Neural cell (in vitro differentiated cells): ENCODE measurements at regions not wholly inside any gene's neighbourhood (a gene's known extent, or its start where the extent isn't known, plus 50 kb on each side); places are given as distances from the start of the nearest gene placed in this dataset.

ENCODE experiments used
- H2AFZ ChIP-seq: fragments of 200-600, 300-800 bp; sonication (generic), shearing (Covaris generic); 2 replicates; pipeline ENCODE4 v1.6.0; 2014; ENCODE audit warnings: low read depth, mild to moderate bottlenecking, antibody characterized with exemption, low read length, moderate library complexity
- H3F3A ChIP-seq: fragments of 200-600 bp; shearing (Covaris generic); 2 replicates; pipeline ENCODE4 v1.6.1; 2016; ENCODE audit warnings: mild to moderate bottlenecking, moderate library complexity, mixed read lengths, antibody characterized with exemption, low read length; ENCODE audit not compliant: insufficient read depth, poor library complexity, severe bottlenecking
- H3K27ac ChIP-seq: fragments of 200-600, 300-800 bp; sonication (generic), shearing (Covaris generic); 2 replicates; pipeline ENCODE4 v1.5.1; 2014; ENCODE audit warnings: mild to moderate bottlenecking, low read length, moderate library complexity
- H3K27me3 ChIP-seq: fragments of 300-800, 200-600 bp; sonication (generic), shearing (Covaris generic); 2 replicates; pipeline ENCODE4 v1.6.0; 2014; ENCODE audit warnings: mild to moderate bottlenecking, low read depth, low read length, moderate library complexity; ENCODE audit not compliant: insufficient read depth
- H3K36me3 ChIP-seq: fragments of 300-800, 200-600 bp; sonication (generic), shearing (Covaris generic); 2 replicates; pipeline ENCODE4 v1.5.1; 2014; ENCODE audit warnings: mild to moderate bottlenecking, antibody characterized with exemption, low read length, moderate library complexity; ENCODE audit not compliant: insufficient read depth
- H3K4me2 ChIP-seq: fragments of 300-800, 200-600 bp; sonication (generic), shearing (Covaris generic); 2 replicates; pipeline ENCODE4 v1.6.0; 2014; ENCODE audit warnings: mild to moderate bottlenecking, low read length
- H3K4me3 ChIP-seq: fragments of 300-800, 200-600 bp; sonication (generic), shearing (Covaris generic); 2 replicates; pipeline ENCODE4 v1.5.1; 2014; ENCODE audit warnings: mild to moderate bottlenecking, low read length, moderate library complexity
- H3K79me2 ChIP-seq: fragments of 200-600 bp; shearing (Covaris generic); replicated peaks from 2 replicates; pipeline ENCODE4 v1.6.0; 2014; ENCODE audit warnings: mild to moderate bottlenecking, low read length, moderate library complexity; ENCODE audit not compliant: insufficient read depth
- H3K9ac ChIP-seq: fragments of 300-800, 200-600 bp; sonication (generic), shearing (Covaris generic); 2 replicates; pipeline ENCODE4 v1.6.1; 2016; ENCODE audit warnings: mild to moderate bottlenecking, low read length, mixed read lengths
- H3K9me2 ChIP-seq: fragments of 200-600 bp; shearing (Covaris generic); 2 replicates; pipeline ENCODE4 v1.6.1; 2016; ENCODE audit warnings: mild to moderate bottlenecking, low read length, mixed read lengths; ENCODE audit not compliant: insufficient read depth
- H3K9me3 ChIP-seq: fragments of 200-600, 300-800 bp; sonication (generic), shearing (Covaris generic); 2 replicates; pipeline ENCODE4 v1.6.1; 2016; ENCODE audit warnings: mild to moderate bottlenecking, mixed run types, low read length, moderate library complexity, mixed read lengths
- H4K20me1 ChIP-seq: fragments of 200-600 bp; shearing (Covaris generic); 2 replicates; pipeline ENCODE4 v1.6.1; 2016; ENCODE audit warnings: mild to moderate bottlenecking, mixed run types; ENCODE audit not compliant: insufficient read depth
- EP300 ChIP-seq: fragments of 450-650 bp; conservative IDR thresholded peaks from 2 replicates; pipeline ENCODE4 v1.6.1; 2014; ENCODE audit warnings: antibody characterized with exemption, mild to moderate bottlenecking, moderate library complexity; ENCODE audit not compliant: poor library complexity, severe bottlenecking
- EZH2 ChIP-seq: fragments of 200-600, 300-800 bp; shearing (Covaris generic), sonication (generic); IDR thresholded peaks from 2 replicates; pipeline ENCODE4 v1.6.1; 2014; ENCODE audit warnings: antibody characterized with exemption, low read length, borderline replicate concordance, mild to moderate bottlenecking; ENCODE audit not compliant: insufficient read depth, poor library complexity, severe bottlenecking
- MXI1 ChIP-seq: fragments of 450-650 bp; conservative IDR thresholded peaks from 2 replicates; pipeline ENCODE4 v1.6.1; 2014; ENCODE audit warnings: antibody characterized with exemption, mild to moderate bottlenecking; ENCODE audit not compliant: poor library complexity, severe bottlenecking
- POLR2AphosphoS5 ChIP-seq: IDR thresholded peaks from 2 replicates; pipeline ENCODE4 v1.6.1; 2012
- RAD21 ChIP-seq: fragments of 450-650 bp; conservative IDR thresholded peaks from 2 replicates; pipeline ENCODE4 v1.6.1; 2014; ENCODE audit warnings: antibody characterized with exemption, mild to moderate bottlenecking, moderate library complexity
- SMC3 ChIP-seq: fragments of 450-650 bp; conservative IDR thresholded peaks from 2 replicates; pipeline ENCODE4 v1.6.1; 2014; ENCODE audit warnings: antibody characterized with exemption, mild to moderate bottlenecking, moderate library complexity; ENCODE audit not compliant: poor library complexity
- TAF1 ChIP-seq: IDR thresholded peaks from 2 replicates; pipeline ENCODE4 v1.6.1; 2012; ENCODE audit warnings: low read depth
- TF ChIP-seq, protein P1 (sequence below): fragments of 450-650 bp; IDR thresholded peaks from 2 replicates; pipeline ENCODE4 v1.5.1; 2014; ENCODE audit warnings: antibody characterized with exemption, mild to moderate bottlenecking, moderate library complexity; ENCODE audit not compliant: poor library complexity, severe bottlenecking
- TF ChIP-seq, protein P2 (sequence below): IDR thresholded peaks from 2 replicates; pipeline ENCODE4 v1.6.1; 2012; ENCODE audit warnings: borderline replicate concordance

DNA sequence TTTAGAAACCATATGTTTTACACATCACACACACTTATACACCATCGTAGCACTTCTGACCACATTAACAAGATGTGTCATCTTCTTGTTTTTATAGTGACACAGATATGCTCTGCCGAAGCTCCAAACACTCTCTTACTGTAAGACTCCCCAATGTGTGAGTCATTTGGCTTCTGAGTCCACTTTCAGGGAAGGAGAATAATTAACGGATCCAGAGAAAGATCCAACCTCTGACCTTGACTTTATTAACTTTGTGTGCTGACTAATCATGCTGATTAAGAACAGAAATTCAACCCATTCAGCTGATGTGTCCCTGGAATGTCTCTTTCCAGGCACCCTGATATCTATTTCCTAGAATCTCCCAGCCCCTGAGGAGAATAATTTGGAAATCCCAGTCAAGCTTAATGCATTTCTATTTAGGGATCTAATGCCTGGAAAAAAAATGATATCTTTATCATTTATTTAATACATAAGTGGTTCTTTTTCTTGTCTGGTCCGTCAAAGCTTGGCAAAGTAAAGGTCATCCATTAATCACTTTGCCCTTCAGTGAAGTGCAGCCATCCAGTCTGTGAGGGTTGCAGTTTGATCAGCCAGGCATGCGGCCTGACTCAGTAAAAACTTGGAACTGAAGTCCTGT is 615.8 kb upstream of the SYT4 start:
- Histone ChIP-seq H3F3A (no peaks in the 10 kb centered on the region), H3K4me3 (no peak overlapping the region), H3K9ac (no peak overlapping the region), H4K20me1 (no peaks in the 10 kb centered on the region), H2AFZ (no peak overlapping the region), H3K9me3 (no peaks in the 10 kb centered on the region), H3K9me2 (no peaks in the 10 kb centered on the region), H3K4me2 (no peak overlapping the region), H3K27ac (no peak overlapping the region), H3K36me3 (no peaks in the 10 kb centered on the region), H3K79me2 (no peaks in the 10 kb centered on the region), H3K27me3 (no peaks in the 10 kb centered on the region)
- no peak for TF ChIP-seq SMC3
- TF ChIP-seq POLR2AphosphoS5 = no peak
- no peak for TF ChIP-seq RAD21
- no peak for TF ChIP-seq EP300

DNA sequence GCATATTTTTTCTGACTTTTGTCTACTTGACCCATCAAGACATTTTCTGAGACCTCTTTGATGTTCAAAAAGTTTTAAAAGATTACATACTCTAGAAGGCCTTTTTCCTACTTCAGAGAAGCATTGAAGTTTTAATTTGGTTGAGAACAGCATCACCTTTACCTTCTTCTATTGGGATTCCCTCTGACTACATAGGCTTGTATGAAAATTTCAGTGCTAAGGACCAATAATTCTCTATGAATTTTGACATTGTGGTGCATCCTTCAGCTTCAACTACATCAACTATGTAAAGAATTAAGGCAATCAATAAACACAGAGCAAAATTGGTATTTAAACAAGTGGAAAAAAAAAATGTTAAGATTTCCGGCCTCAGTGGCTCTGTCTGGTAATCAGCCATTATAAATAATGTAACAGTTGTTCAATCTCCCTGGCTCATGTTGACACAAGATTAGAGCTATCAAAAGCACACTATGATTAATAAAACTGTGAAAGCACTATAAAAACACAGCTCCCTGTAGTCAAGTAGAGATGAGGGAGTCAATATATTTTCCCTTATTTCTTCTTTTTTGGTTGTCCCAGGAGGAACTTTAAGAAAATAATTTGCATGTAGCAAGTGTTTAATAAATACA is 627.0 kb upstream of the SYT4 start:
- no peaks in the 10 kb centered on the region for H3K9me3 ChIP-seq
- H3K27ac ChIP-seq = no peak overlapping the region
- no peak overlapping the region for H2AFZ ChIP-seq
- H3K79me2 ChIP-seq = no peaks in the 10 kb centered on the region
- H3K4me2 ChIP-seq = no peak overlapping the region
- H4K20me1 ChIP-seq = no peaks in the 10 kb centered on the region
- no peaks in the 10 kb centered on the region for H3K27me3 ChIP-seq
- TF ChIP-seq SMC3 = no peak
- TF ChIP-seq TAF1 = no peak
- TF ChIP-seq, protein P1, sequence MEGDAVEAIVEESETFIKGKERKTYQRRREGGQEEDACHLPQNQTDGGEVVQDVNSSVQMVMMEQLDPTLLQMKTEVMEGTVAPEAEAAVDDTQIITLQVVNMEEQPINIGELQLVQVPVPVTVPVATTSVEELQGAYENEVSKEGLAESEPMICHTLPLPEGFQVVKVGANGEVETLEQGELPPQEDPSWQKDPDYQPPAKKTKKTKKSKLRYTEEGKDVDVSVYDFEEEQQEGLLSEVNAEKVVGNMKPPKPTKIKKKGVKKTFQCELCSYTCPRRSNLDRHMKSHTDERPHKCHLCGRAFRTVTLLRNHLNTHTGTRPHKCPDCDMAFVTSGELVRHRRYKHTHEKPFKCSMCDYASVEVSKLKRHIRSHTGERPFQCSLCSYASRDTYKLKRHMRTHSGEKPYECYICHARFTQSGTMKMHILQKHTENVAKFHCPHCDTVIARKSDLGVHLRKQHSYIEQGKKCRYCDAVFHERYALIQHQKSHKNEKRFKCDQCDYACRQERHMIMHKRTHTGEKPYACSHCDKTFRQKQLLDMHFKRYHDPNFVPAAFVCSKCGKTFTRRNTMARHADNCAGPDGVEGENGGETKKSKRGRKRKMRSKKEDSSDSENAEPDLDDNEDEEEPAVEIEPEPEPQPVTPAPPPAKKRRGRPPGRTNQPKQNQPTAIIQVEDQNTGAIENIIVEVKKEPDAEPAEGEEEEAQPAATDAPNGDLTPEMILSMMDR = no peak
- TF ChIP-seq POLR2AphosphoS5 = no peak
- TF ChIP-seq MXI1 = no peak
- TF ChIP-seq RAD21 = no peak
- TF ChIP-seq EZH2 = no peak
- H3K4me3 ChIP-seq = no peak overlapping the region
- no peaks in the 10 kb centered on the region for H3K9me2 ChIP-seq
- H3F3A ChIP-seq = no peaks in the 10 kb centered on the region
- no peaks in the 10 kb centered on the region for H3K36me3 ChIP-seq
- no peak overlapping the region for H3K9ac ChIP-seq

DNA sequence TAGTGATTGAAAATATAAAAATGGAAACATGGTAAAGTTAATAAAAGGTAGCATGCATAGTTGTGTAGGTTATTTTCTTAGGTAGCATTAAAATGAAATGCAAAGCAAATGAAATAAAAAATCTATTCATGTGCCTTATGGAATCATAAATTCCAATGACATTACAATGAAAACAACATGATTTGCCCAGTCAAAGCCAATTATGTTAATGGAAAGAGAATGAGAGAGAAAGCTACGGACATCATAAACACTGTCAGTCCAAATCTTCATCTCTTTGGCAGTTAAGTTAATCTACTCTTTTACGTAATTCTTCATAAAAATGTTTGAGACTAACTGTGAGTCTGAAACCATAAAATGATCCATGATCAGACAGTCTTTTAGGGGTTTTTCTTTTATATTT is 636.7 kb upstream of the SYT4 start:
- Histone ChIP-seq H3K79me2 (no peaks in the 10 kb centered on the region), H2AFZ (no peak overlapping the region), H3K27me3 (no peaks in the 10 kb centered on the region), H3K9ac (no peak overlapping the region), H3K27ac (no peak overlapping the region), H3K4me3 (no peak overlapping the region), H3K4me2 (no peak overlapping the region), H3F3A (no peaks in the 10 kb centered on the region), H3K36me3 (no peaks in the 10 kb centered on the region), H3K9me3 (no peaks in the 10 kb centered on the region), H4K20me1 (no peaks in the 10 kb centered on the region), H3K9me2 (no peaks in the 10 kb centered on the region)
- no peak for TF ChIP-seq TAF1
- no peak for TF ChIP-seq POLR2AphosphoS5
- TF ChIP-seq, protein P2, sequence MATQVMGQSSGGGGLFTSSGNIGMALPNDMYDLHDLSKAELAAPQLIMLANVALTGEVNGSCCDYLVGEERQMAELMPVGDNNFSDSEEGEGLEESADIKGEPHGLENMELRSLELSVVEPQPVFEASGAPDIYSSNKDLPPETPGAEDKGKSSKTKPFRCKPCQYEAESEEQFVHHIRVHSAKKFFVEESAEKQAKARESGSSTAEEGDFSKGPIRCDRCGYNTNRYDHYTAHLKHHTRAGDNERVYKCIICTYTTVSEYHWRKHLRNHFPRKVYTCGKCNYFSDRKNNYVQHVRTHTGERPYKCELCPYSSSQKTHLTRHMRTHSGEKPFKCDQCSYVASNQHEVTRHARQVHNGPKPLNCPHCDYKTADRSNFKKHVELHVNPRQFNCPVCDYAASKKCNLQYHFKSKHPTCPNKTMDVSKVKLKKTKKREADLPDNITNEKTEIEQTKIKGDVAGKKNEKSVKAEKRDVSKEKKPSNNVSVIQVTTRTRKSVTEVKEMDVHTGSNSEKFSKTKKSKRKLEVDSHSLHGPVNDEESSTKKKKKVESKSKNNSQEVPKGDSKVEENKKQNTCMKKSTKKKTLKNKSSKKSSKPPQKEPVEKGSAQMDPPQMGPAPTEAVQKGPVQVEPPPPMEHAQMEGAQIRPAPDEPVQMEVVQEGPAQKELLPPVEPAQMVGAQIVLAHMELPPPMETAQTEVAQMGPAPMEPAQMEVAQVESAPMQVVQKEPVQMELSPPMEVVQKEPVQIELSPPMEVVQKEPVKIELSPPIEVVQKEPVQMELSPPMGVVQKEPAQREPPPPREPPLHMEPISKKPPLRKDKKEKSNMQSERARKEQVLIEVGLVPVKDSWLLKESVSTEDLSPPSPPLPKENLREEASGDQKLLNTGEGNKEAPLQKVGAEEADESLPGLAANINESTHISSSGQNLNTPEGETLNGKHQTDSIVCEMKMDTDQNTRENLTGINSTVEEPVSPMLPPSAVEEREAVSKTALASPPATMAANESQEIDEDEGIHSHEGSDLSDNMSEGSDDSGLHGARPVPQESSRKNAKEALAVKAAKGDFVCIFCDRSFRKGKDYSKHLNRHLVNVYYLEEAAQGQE = no peak
- TF ChIP-seq RAD21 = no peak
- TF ChIP-seq EZH2 = no peak
- TF ChIP-seq MXI1 = no peak
- no peak for TF ChIP-seq EP300
- TF ChIP-seq, protein P1 = no peak
- TF ChIP-seq SMC3 = no peak
